WTC11 (cell line): ENCODE measurements at regions not wholly inside any gene's neighbourhood (a gene's known extent, or its start where the extent isn't known, plus 50 kb on each side); places are given as distances from the start of the nearest gene placed in this dataset.

Experiments used
- ATAC-seq: fragments of 200-7000 bp; cut with Tn5 transposase; 2 replicates; pipeline ENCODE4 v1.10.0; 2021; ENCODE audit warnings: mild to moderate bottlenecking, moderate library complexity
- CTCF ChIA-PET: fragments of 300-600 bp; sonication (Branson Sonifier 250); formaldehyde crosslinking; loops from one replicate; lab custom pipeline; 2021; ENCODE audit warnings: antibody characterized with exemption; lab: Charles Lee
- POLR2A ChIA-PET: fragments of 350-600 bp; sonication (Branson Sonifier 250); formaldehyde crosslinking; loops from one replicate; lab custom pipeline; 2021; ENCODE audit warnings: antibody characterized with exemption; lab: Charles Lee
- DNase-seq: peaks from one replicate; pipeline ENCODE4 v3.0.0; 2021; ENCODE audit warnings: low spot score
- H3K27ac Mint-ChIP-seq: 2 replicates; pipeline ENCODE4 v1.8.0; 2021; ENCODE audit warnings: mixed read lengths
- H3K27me3 Mint-ChIP-seq: 2 replicates; pipeline ENCODE4 v1.8.0; 2021; ENCODE audit warnings: low read depth, mild to moderate bottlenecking, moderate library complexity, mixed read lengths
- H3K36me3 Mint-ChIP-seq: 2 replicates; pipeline ENCODE4 v1.8.0; 2021; ENCODE audit warnings: mixed read lengths
- H3K4me1 Mint-ChIP-seq: 2 replicates; pipeline ENCODE4 v1.8.0; 2022; ENCODE audit warnings: mixed read lengths
- H3K4me3 Mint-ChIP-seq: 2 replicates; pipeline ENCODE4 v1.8.0; 2021; ENCODE audit warnings: mild to moderate bottlenecking, moderate library complexity, mixed read lengths
- H3K9me3 Mint-ChIP-seq: 2 replicates; pipeline ENCODE4 v1.8.0; 2021; ENCODE audit warnings: mixed read lengths
- ATF6 ChIP-seq: sonication (generic); formaldehyde crosslinking; IDR thresholded peaks from 2 replicates; pipeline ENCODE4 v1.8.1; 2023; ENCODE audit warnings: mild to moderate bottlenecking, missing genetic modification reagents
- CTCF ChIP-seq: fragments of 200-600 bp; IDR thresholded peaks from 2 replicates; pipeline ENCODE4 v1.8.0; 2022; ENCODE audit warnings: antibody characterized with exemption
- ELF4 ChIP-seq: sonication (generic); formaldehyde crosslinking; IDR thresholded peaks from 2 replicates; pipeline ENCODE4 v1.8.1; 2022; ENCODE audit warnings: low read depth, mild to moderate bottlenecking, moderate library complexity, missing genetic modification reagents
- ERG ChIP-seq: fragments of 250-450 bp; sonication (Bioruptor Pico); IDR thresholded peaks from 2 replicates; pipeline ENCODE4 v1.8.0; 2021; ENCODE audit warnings: mild to moderate bottlenecking
- FOXJ3 ChIP-seq: sonication (generic); formaldehyde crosslinking; IDR thresholded peaks from 2 replicates; pipeline ENCODE4 v1.9.0; 2021; ENCODE audit warnings: missing genetic modification reagents, mild to moderate bottlenecking, borderline replicate concordance
- FOXK1 ChIP-seq: sonication (generic); formaldehyde crosslinking; IDR thresholded peaks from 2 replicates; pipeline ENCODE4 v1.8.0; 2022; ENCODE audit warnings: mild to moderate bottlenecking, moderate library complexity, missing genetic modification reagents
- HMGA2 ChIP-seq: fragments of 250-450 bp; sonication (Bioruptor Pico); IDR thresholded peaks from 2 replicates; pipeline ENCODE4 v1.4.0; 2021; ENCODE audit warnings: mild to moderate bottlenecking, moderate library complexity
- HMGXB4 ChIP-seq: sonication (generic); formaldehyde crosslinking; IDR thresholded peaks from 2 replicates; pipeline ENCODE4 v1.8.1; 2023; ENCODE audit warnings: mild to moderate bottlenecking, moderate library complexity, missing genetic modification reagents
- JAZF1 ChIP-seq: fragments of 250-450 bp; sonication (Bioruptor Pico); IDR thresholded peaks from 2 replicates; pipeline ENCODE4 v1.9.0; 2021; ENCODE audit warnings: moderate library complexity, mild to moderate bottlenecking, inconsistent platforms
- JUN ChIP-seq: sonication (generic); formaldehyde crosslinking; IDR thresholded peaks from 2 replicates; pipeline ENCODE4 v1.8.0; 2023; ENCODE audit warnings: mild to moderate bottlenecking, missing genetic modification reagents
- MXD4 ChIP-seq: fragments of 250-450 bp; sonication (Bioruptor Pico); IDR thresholded peaks from 2 replicates; pipeline ENCODE4 v1.8.0; 2021; ENCODE audit warnings: mild to moderate bottlenecking, moderate library complexity, borderline replicate concordance
- NR1H2 ChIP-seq: sonication (generic); formaldehyde crosslinking; IDR thresholded peaks from 2 replicates; pipeline ENCODE4 v1.9.0; 2021; ENCODE audit warnings: mild to moderate bottlenecking, moderate library complexity, missing genetic modification reagents
- PRRX2 ChIP-seq: fragments of 250-450 bp; sonication (Bioruptor Pico); IDR thresholded peaks from 2 replicates; pipeline ENCODE4 v1.8.0; 2021; ENCODE audit warnings: mild to moderate bottlenecking
- SP1 ChIP-seq: sonication (generic); formaldehyde crosslinking; conservative IDR thresholded peaks from 2 replicates; pipeline ENCODE4 v1.8.1; 2022; ENCODE audit warnings: missing genetic modification reagents
- TEAD4 ChIP-seq: sonication (generic); formaldehyde crosslinking; IDR thresholded peaks from 2 replicates; pipeline ENCODE4 v1.8.0; 2022; ENCODE audit warnings: mild to moderate bottlenecking, missing genetic modification reagents
- USF1 ChIP-seq: sonication (generic); formaldehyde crosslinking; IDR thresholded peaks from 2 replicates; pipeline ENCODE4 v1.8.0; 2022; ENCODE audit warnings: mild to moderate bottlenecking, missing genetic modification reagents
- USF2 ChIP-seq: sonication (generic); formaldehyde crosslinking; IDR thresholded peaks from 2 replicates; pipeline ENCODE4 v1.8.1; 2023; ENCODE audit warnings: mild to moderate bottlenecking, missing genetic modification reagents, moderate library complexity
- ZBTB21 ChIP-seq: sonication (generic); formaldehyde crosslinking; IDR thresholded peaks from 2 replicates; pipeline ENCODE4 v1.8.1; 2023; ENCODE audit warnings: mild to moderate bottlenecking, missing genetic modification reagents, borderline replicate concordance
- ZNF263 ChIP-seq: sonication (generic); formaldehyde crosslinking; IDR thresholded peaks from 2 replicates; pipeline ENCODE4 v1.8.1; 2022; ENCODE audit warnings: low read depth, mild to moderate bottlenecking, moderate library complexity, missing genetic modification reagents
- ZNF396 ChIP-seq: fragments of 250-450 bp; sonication (Bioruptor Pico); IDR thresholded peaks from 2 replicates; pipeline ENCODE4 v1.8.0; 2021; ENCODE audit warnings: mild to moderate bottlenecking, moderate library complexity, borderline replicate concordance
- ZNF671 ChIP-seq: fragments of 250-450 bp; sonication (Bioruptor Pico); IDR thresholded peaks from 2 replicates; pipeline ENCODE4 v1.8.0; 2021; ENCODE audit warnings: mild to moderate bottlenecking
- ZSCAN18 ChIP-seq: fragments of 250-450 bp; sonication (Bioruptor Pico); IDR thresholded peaks from 2 replicates; pipeline ENCODE4 v2.1.2; 2022; ENCODE audit warnings: mild to moderate bottlenecking, moderate library complexity

- no peak for TF ChIP-seq FOXK1 (CRISPR knock-in tag)
- no peak for TF ChIP-seq HMGXB4 (CRISPR knock-in tag)
- no peak for TF ChIP-seq ZNF396 (CRISPR knock-in tag)
- no peak for TF ChIP-seq SP1
- no peak for TF ChIP-seq ZSCAN18 (CRISPR knock-in tag)
- no peak for TF ChIP-seq HMGA2 (CRISPR knock-in tag)
- no peak for TF ChIP-seq JUN
- TF ChIP-seq ZBTB21 (CRISPR knock-in tag) = no peak
- TF ChIP-seq USF1 (CRISPR knock-in tag) = no peak
- TF ChIP-seq CTCF = no peak
- TF ChIP-seq NR1H2 (CRISPR knock-in tag) = no peak
- TF ChIP-seq PRRX2 (CRISPR knock-in tag) = no peak
- TF ChIP-seq ZNF263 (CRISPR knock-in tag) = no peak
- no peak for TF ChIP-seq TEAD4 (CRISPR knock-in tag)
Observed at GRCh38 chrX:23465985-23466384, 131.3 kb downstream of the PTCHD1 start (continued).

- Mint-ChIP-seq H3K4me3 (no peak overlapping the region), H3K27ac (no peak overlapping the region), H3K36me3 (peaks cover 12% of the 10 kb centered on the region; the same call in 1 of the 2 replicates), H3K27me3 (no peaks in the 10 kb centered on the region), H3K9me3 (peaks cover 29% of the 10 kb centered on the region), H3K4me1 (no peaks in the 10 kb centered on the region)
- no peak for ATAC-seq
- TF ChIP-seq JAZF1 (CRISPR knock-in tag) (no peak), ELF4 (CRISPR knock-in tag) (no peak), MXD4 (CRISPR knock-in tag) (no peak), ZNF671 (CRISPR knock-in tag) (no peak), FOXJ3 (no peak), ERG (CRISPR knock-in tag) (no peak), ATF6 (no peak), NR1H2 (CRISPR knock-in tag) (no peak), USF2 (CRISPR knock-in tag) (no peak), TEAD4 (CRISPR knock-in tag) (no peak)
- DNase-seq = no peak
- ChIA-PET POLR2A (no interaction called here), CTCF (no interaction called here)
Observed at GRCh38 chrX:23478056-23478455, 143.4 kb downstream of the PTCHD1 start.
